H1 (cell line): ENCODE measurements at regions not wholly inside any gene's neighbourhood (a gene's known extent, or its start where the extent isn't known, plus 50 kb on each side); places are given as distances from the start of the nearest gene placed in this dataset.

ENCODE experiments used
- CHD7 ChIP-seq: fragments of 300-600 bp; sonication (generic); IDR thresholded peaks from 2 replicates; pipeline ENCODE4 v1.7.1; 2012; ENCODE audit warnings: low read length, moderate library complexity, mild to moderate bottlenecking, inconsistent platforms; ENCODE audit not compliant: insufficient replicate concordance
- CTCF ChIP-seq, 3 experiments: IDR thresholded peaks; 1 replicate in 2 of 3; 2 replicates in 1 of 3; pipeline versions ENCODE4 v1.5.1 to v1.6.1; 2011; ENCODE audit warnings: low read length in 3 of 3, mild to moderate bottlenecking in 3 of 3, inconsistent platforms in 2 of 3, low read depth in 1 of 3, moderate library complexity in 1 of 3; ENCODE audit not compliant: insufficient read depth in 1 of 3; ENCODE audit errors: control extremely low read depth in 1 of 3
- KDM4A ChIP-seq: IDR thresholded peaks from one replicate; pipeline ENCODE4 v1.7.1; 2012; ENCODE audit warnings: low read depth, mild to moderate bottlenecking, moderate library complexity, low read length, inconsistent platforms; ENCODE audit not compliant: severe bottlenecking
- MAX ChIP-seq: IDR thresholded peaks from 2 replicates; pipeline ENCODE4 v1.6.1; 2012; ENCODE audit warnings: inconsistent platforms
- TCF12 ChIP-seq: IDR thresholded peaks from 2 replicates; pipeline ENCODE4 v1.6.1; 2011; ENCODE audit warnings: low read depth, mild to moderate bottlenecking, low read length

- TF ChIP-seq TCF12 (no peak), KDM4A (no peak), CHD7 (no peak), MAX (no peak), CTCF (IDR thresholded peaks at IDR 0.05; ENCODE audit: control extremely low read depth in 1 of 3, insufficient read depth in 1 of 3, low read depth in 1 of 3, low read length in 3 of 3) (no peak)
- TF ChIP-seq, all 59 proteins: peak for 0
Observed at GRCh38 chr17:72562615-72563188, 441.9 kb downstream of the SOX9 start (continued).
